CD4-positive, alpha-beta T cell (primary cell): ENCODE measurements at regions not wholly inside any gene's neighbourhood (a gene's known extent, or its start where the extent isn't known, plus 50 kb on each side); places are given as distances from the start of the nearest gene placed in this dataset.
"Not testable (repeated sequence)": the region's sequence is repeated elsewhere in the genome, so short reads cannot be mapped to it uniquely, and the experiment has no call there.

Experiments
- ATAC-seq: fragments of 200-7000 bp; cut with Tn5 transposase; one replicate; pipeline ENCODE4 v1.10.0; 2022; ENCODE audit warnings: mild to moderate bottlenecking; ENCODE audit not compliant: poor library complexity
- CTCF ChIA-PET: fragments of 350-600 bp; sonication (Branson Sonifier 250); formaldehyde crosslinking; loops from one replicate; lab custom pipeline; 2021; ENCODE audit warnings: antibody characterized with exemption, inconsistent platforms; lab: Charles Lee
- POLR2A ChIA-PET: fragments of 350-600 bp; sonication (Branson Sonifier 250); formaldehyde crosslinking; loops from one replicate; lab custom pipeline; 2021; ENCODE audit warnings: antibody characterized with exemption, inconsistent platforms; lab: Charles Lee
- DNase-seq, 14 experiments: peaks; one replicate each; pipeline ENCODE4 v3.0.0-alpha.2; 2013 to 2020; ENCODE audit warnings: mixed read lengths in 2 of 14
- H3K27ac ChIP-seq, 2 donors: one replicate each; pipeline versions ENCODE4 v1.5.1 to v1.7.0; 2013; ENCODE audit warnings: low read length in 2 of 2, low read depth in 1 of 2, mild to moderate bottlenecking in 1 of 2
- H3K27me3 ChIP-seq, 2 experiments: 1 replicate in 1 of 2; 2 replicates in 1 of 2; pipeline versions ENCODE4 v1.6.1 to v1.7.0; 2013; ENCODE audit warnings: low read length in 2 of 2, control low read depth in 1 of 2, mild to moderate bottlenecking in 1 of 2, moderate library complexity in 1 of 2; ENCODE audit not compliant: insufficient read depth in 2 of 2, control insufficient read depth in 1 of 2
- H3K36me3 ChIP-seq: one replicate; pipeline ENCODE4 v1.6.1; 2013; ENCODE audit warnings: low read length, control low read depth; ENCODE audit not compliant: insufficient read depth
- H3K4me1 ChIP-seq: one replicate; pipeline ENCODE4 v1.6.1; 2013; ENCODE audit warnings: low read length, control low read depth; ENCODE audit not compliant: insufficient read depth
- H3K4me3 ChIP-seq: one replicate; pipeline ENCODE4 v1.5.1; 2013; ENCODE audit warnings: mild to moderate bottlenecking, low read length, moderate library complexity
- H3K9me3 ChIP-seq, 2 experiments: 1 replicate in 1 of 2; 2 replicates in 1 of 2; pipeline versions ENCODE4 v1.6.1 to v1.7.0; 2013; ENCODE audit warnings: low read length in 2 of 2, mild to moderate bottlenecking in 2 of 2, control low read depth in 1 of 2, moderate library complexity in 1 of 2; ENCODE audit not compliant: control insufficient read depth in 1 of 2, insufficient read depth in 1 of 2
- H3K27ac Mint-ChIP-seq: one replicate; pipeline ENCODE4 v1.8.0; 2020; ENCODE audit warnings: mixed read lengths
- H3K27me3 Mint-ChIP-seq: one replicate; pipeline ENCODE4 v1.8.0; 2021; ENCODE audit warnings: mixed read lengths
- H3K36me3 Mint-ChIP-seq: one replicate; pipeline ENCODE4 v1.8.0; 2021; ENCODE audit warnings: low read depth, mixed read lengths
- H3K4me1 Mint-ChIP-seq: one replicate; pipeline ENCODE4 v1.8.0; 2021; ENCODE audit warnings: low read depth, mixed read lengths
- H3K4me3 Mint-ChIP-seq: one replicate; pipeline ENCODE4 v1.8.0; 2020; ENCODE audit warnings: mild to moderate bottlenecking, mixed read lengths
- H3K9me3 Mint-ChIP-seq: one replicate; pipeline ENCODE4 v1.8.0; 2020; ENCODE audit warnings: mixed read lengths
- intact Hi-C, 2 experiments: fragments of 100-400 bp; cut with DNase I in 1 of 2; cut with micrococcal nuclease in 1 of 2; formaldehyde crosslinking; loops; one replicate each; pipeline versions ENCODE4 v1.15.1 to v1.9.0; 2023 to 2025; cut with DNase I, micrococcal nuclease
- TF ChIP-seq, protein P1 (sequence below): fragments of 200-600 bp; IDR thresholded peaks from one replicate; pipeline ENCODE4 v1.8.0; 2022; ENCODE audit warnings: antibody characterized with exemption, mild to moderate bottlenecking

DNA sequence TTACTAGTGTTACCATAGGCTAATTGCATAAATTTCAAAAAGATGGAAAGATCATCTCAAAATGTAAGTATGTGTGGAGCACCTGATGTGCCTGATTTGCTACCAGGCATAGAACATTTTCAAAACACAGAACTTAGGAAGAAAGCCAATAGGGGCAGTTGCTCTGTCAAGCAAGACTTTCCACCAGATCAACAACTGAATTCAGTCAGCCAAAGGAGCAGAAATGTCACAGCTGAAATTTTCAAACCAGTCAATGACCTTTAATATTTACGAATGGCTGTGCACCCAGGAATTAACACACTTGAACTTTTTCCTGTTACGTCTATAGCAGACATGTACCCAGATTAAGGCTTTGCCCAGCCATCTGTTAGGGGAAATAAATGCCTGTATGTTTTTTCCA is 452.8 kb upstream of the PTGER4 start:
- no peak for ATAC-seq
- H3K27me3 ChIP-seq: no peaks in the 10 kb centered on the region
- no peak for DNase-seq
- H3K36me3 ChIP-seq: no peaks in the 10 kb centered on the region
- no peaks in the 10 kb centered on the region for H3K36me3 Mint-ChIP-seq
- ChIA-PET POLR2A (no interaction called here), CTCF (no interaction called here)
- H3K4me1 ChIP-seq: peaks cover 4% of the 10 kb centered on the region
- no peak overlapping the region for H3K27ac ChIP-seq
- H3K4me1 Mint-ChIP-seq: peaks cover 9% of the 10 kb centered on the region
- peaks cover 4% of the 10 kb centered on the region for H3K27me3 Mint-ChIP-seq
- H3K9me3 Mint-ChIP-seq: no peaks in the 10 kb centered on the region
- no peak overlapping the region for H3K4me3 Mint-ChIP-seq
- intact Hi-C loops: no loop called here
- no peaks in the 10 kb centered on the region for H3K9me3 ChIP-seq
- H3K27ac Mint-ChIP-seq: no peak overlapping the region
- H3K4me3 ChIP-seq: no peak overlapping the region
- TF ChIP-seq, protein P1, sequence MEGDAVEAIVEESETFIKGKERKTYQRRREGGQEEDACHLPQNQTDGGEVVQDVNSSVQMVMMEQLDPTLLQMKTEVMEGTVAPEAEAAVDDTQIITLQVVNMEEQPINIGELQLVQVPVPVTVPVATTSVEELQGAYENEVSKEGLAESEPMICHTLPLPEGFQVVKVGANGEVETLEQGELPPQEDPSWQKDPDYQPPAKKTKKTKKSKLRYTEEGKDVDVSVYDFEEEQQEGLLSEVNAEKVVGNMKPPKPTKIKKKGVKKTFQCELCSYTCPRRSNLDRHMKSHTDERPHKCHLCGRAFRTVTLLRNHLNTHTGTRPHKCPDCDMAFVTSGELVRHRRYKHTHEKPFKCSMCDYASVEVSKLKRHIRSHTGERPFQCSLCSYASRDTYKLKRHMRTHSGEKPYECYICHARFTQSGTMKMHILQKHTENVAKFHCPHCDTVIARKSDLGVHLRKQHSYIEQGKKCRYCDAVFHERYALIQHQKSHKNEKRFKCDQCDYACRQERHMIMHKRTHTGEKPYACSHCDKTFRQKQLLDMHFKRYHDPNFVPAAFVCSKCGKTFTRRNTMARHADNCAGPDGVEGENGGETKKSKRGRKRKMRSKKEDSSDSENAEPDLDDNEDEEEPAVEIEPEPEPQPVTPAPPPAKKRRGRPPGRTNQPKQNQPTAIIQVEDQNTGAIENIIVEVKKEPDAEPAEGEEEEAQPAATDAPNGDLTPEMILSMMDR: no peak

DNA sequence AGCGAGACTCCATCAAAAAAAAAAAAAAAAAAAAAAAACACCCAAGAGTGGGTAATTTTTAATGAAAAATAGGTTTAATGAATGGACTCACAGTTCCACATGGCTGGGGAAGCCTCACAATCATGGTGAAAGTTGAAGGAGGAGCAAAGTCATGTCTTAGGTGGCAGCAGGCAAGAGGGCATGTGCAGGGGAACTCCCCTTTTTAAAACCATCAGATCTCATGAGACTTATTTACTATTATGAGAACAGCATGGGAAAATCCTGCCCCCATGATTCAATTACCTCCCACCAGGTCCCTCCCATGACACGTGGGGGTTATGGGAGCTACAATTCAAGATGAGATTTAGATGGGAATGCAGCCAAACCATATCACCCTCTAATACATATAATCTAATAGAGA is 454.6 kb upstream of the PTGER4 start:
- H3K4me3 ChIP-seq, H3K27me3 ChIP-seq, H3K9me3 ChIP-seq, H3K9me3 Mint-ChIP-seq, intact Hi-C loops, H3K27ac Mint-ChIP-seq, H3K4me3 Mint-ChIP-seq, POLR2A ChIA-PET, ATAC-seq, H3K4me1 ChIP-seq, H3K36me3 Mint-ChIP-seq, H3K4me1 Mint-ChIP-seq, H3K27me3 Mint-ChIP-seq, H3K27ac ChIP-seq, H3K36me3 ChIP-seq, CTCF ChIA-PET: not testable (repeated sequence)
- DNase-seq: peak in 2 of 14 experiments; percentile 11 to 14

DNA sequence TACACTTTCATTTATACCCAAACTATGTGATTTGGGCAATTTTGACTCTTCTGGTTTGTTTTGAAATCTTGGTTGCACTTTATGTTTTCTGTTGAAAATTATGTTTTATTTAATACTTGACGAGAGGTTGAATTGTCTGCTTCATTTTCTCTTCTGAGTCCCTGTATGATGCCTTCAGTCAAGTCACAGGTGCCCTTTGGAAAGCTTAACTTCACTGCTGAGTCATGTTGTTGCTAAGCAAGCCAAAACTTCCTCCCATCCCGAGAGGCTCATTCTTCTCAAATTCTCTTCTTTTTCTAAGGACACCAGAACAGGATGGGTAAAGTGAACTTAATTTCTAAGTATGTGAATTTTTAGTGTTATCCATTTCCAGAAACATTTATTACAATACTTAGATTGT is 455.3 kb upstream of the PTGER4 start:
- Histone ChIP-seq H3K4me3 (no peak overlapping the region), H3K9me3 (no peaks in the 10 kb centered on the region), H3K4me1 (peaks cover 4% of the 10 kb centered on the region), H3K27me3 (no peaks in the 10 kb centered on the region), H3K36me3 (no peaks in the 10 kb centered on the region), H3K27ac (no peak overlapping the region)
- H3K27me3 Mint-ChIP-seq: peaks cover 4% of the 10 kb centered on the region
- POLR2A ChIA-PET: no interaction called here
- no peak overlapping the region for H3K4me3 Mint-ChIP-seq
- CTCF ChIA-PET: no interaction called here
- no peak for ATAC-seq
- intact Hi-C loops: no loop called here
- H3K9me3 Mint-ChIP-seq: no peaks in the 10 kb centered on the region
- H3K36me3 Mint-ChIP-seq: no peaks in the 10 kb centered on the region
- TF ChIP-seq, protein P1: no peak
- H3K27ac Mint-ChIP-seq: no peak overlapping the region
- peaks cover 9% of the 10 kb centered on the region for H3K4me1 Mint-ChIP-seq
- no peak for DNase-seq

DNA sequence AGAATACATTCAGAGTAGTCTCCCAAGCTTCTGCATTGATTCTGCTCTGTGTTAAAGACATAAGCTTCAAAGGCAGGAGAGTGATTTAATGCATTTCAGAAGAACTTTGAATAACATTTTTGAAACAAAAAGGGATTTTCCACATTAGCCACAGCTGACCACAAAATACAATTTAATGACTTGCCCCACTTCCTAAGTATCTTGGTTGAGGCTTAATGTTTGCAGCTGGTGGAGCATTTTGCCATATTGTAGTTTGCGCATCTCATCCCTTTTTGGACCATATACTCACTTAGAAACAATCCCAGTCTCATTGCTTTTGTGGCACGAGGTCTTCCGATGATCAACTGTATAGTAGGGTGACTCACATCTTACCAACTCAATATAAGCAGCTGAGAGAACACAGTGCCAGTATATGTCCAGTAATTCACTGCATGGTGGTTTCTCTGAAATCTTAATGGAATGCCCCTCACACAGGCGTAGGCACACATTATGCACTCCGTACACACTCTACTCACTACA is 455.8 kb upstream of the PTGER4 start:
- DNase-seq (peak in 3 of 14 experiments; percentile 34 to 58 (median 49)), ATAC-seq (peak; percentile 37)
- POLR2A ChIA-PET: no interaction called here
- H3K27ac Mint-ChIP-seq: no peak overlapping the region
- peaks cover 4% of the 10 kb centered on the region for H3K4me1 ChIP-seq
- no peaks in the 10 kb centered on the region for H3K9me3 Mint-ChIP-seq
- H3K27me3 Mint-ChIP-seq: peaks cover 4% of the 10 kb centered on the region
- no peak overlapping the region for H3K4me3 Mint-ChIP-seq
- TF ChIP-seq, protein P1: no peak
- H3K4me1 Mint-ChIP-seq: peaks cover 9% of the 10 kb centered on the region
- H3K36me3 Mint-ChIP-seq: no peaks in the 10 kb centered on the region
- no peaks in the 10 kb centered on the region for H3K36me3 ChIP-seq
- no peaks in the 10 kb centered on the region for H3K27me3 ChIP-seq
- CTCF ChIA-PET: no interaction called here
- intact Hi-C loops: no loop called here
- no peaks in the 10 kb centered on the region for H3K9me3 ChIP-seq
- H3K4me3 ChIP-seq: no peak overlapping the region
- no peak overlapping the region for H3K27ac ChIP-seq
